CD4-positive, alpha-beta T cell (primary cell): ENCODE measurements at regions not wholly inside any gene's neighbourhood (a gene's known extent, or its start where the extent isn't known, plus 50 kb on each side); places are given as distances from the start of the nearest gene placed in this dataset.
A peak's percentile ranks its signal among the peaks of the same experiment; 100 is the strongest.

Experiments used
- ATAC-seq: fragments of 200-7000 bp; cut with Tn5 transposase; one replicate; pipeline ENCODE4 v1.10.0; 2022; ENCODE audit warnings: mild to moderate bottlenecking; ENCODE audit not compliant: poor library complexity
- CTCF ChIA-PET: fragments of 350-600 bp; sonication (Branson Sonifier 250); formaldehyde crosslinking; loops from one replicate; lab custom pipeline; 2021; ENCODE audit warnings: antibody characterized with exemption, inconsistent platforms; lab: Charles Lee
- POLR2A ChIA-PET: fragments of 350-600 bp; sonication (Branson Sonifier 250); formaldehyde crosslinking; loops from one replicate; lab custom pipeline; 2021; ENCODE audit warnings: antibody characterized with exemption, inconsistent platforms; lab: Charles Lee
- DNase-seq, 14 experiments: peaks; one replicate each; pipeline ENCODE4 v3.0.0-alpha.2; 2013 to 2020; ENCODE audit warnings: mixed read lengths in 2 of 14
- H3K27ac ChIP-seq, 2 donors: one replicate each; pipeline versions ENCODE4 v1.5.1 to v1.7.0; 2013; ENCODE audit warnings: low read length in 2 of 2, low read depth in 1 of 2, mild to moderate bottlenecking in 1 of 2
- H3K27me3 ChIP-seq, 2 experiments: 1 replicate in 1 of 2; 2 replicates in 1 of 2; pipeline versions ENCODE4 v1.6.1 to v1.7.0; 2013; ENCODE audit warnings: low read length in 2 of 2, control low read depth in 1 of 2, mild to moderate bottlenecking in 1 of 2, moderate library complexity in 1 of 2; ENCODE audit not compliant: insufficient read depth in 2 of 2, control insufficient read depth in 1 of 2
- H3K36me3 ChIP-seq: one replicate; pipeline ENCODE4 v1.6.1; 2013; ENCODE audit warnings: low read length, control low read depth; ENCODE audit not compliant: insufficient read depth
- H3K4me1 ChIP-seq: one replicate; pipeline ENCODE4 v1.6.1; 2013; ENCODE audit warnings: low read length, control low read depth; ENCODE audit not compliant: insufficient read depth
- H3K4me3 ChIP-seq: one replicate; pipeline ENCODE4 v1.5.1; 2013; ENCODE audit warnings: mild to moderate bottlenecking, low read length, moderate library complexity
- H3K9me3 ChIP-seq, 2 experiments: 1 replicate in 1 of 2; 2 replicates in 1 of 2; pipeline versions ENCODE4 v1.6.1 to v1.7.0; 2013; ENCODE audit warnings: low read length in 2 of 2, mild to moderate bottlenecking in 2 of 2, control low read depth in 1 of 2, moderate library complexity in 1 of 2; ENCODE audit not compliant: control insufficient read depth in 1 of 2, insufficient read depth in 1 of 2
- H3K27ac Mint-ChIP-seq: one replicate; pipeline ENCODE4 v1.8.0; 2020; ENCODE audit warnings: mixed read lengths
- H3K27me3 Mint-ChIP-seq: one replicate; pipeline ENCODE4 v1.8.0; 2021; ENCODE audit warnings: mixed read lengths
- H3K36me3 Mint-ChIP-seq: one replicate; pipeline ENCODE4 v1.8.0; 2021; ENCODE audit warnings: low read depth, mixed read lengths
- H3K4me1 Mint-ChIP-seq: one replicate; pipeline ENCODE4 v1.8.0; 2021; ENCODE audit warnings: low read depth, mixed read lengths
- H3K4me3 Mint-ChIP-seq: one replicate; pipeline ENCODE4 v1.8.0; 2020; ENCODE audit warnings: mild to moderate bottlenecking, mixed read lengths
- H3K9me3 Mint-ChIP-seq: one replicate; pipeline ENCODE4 v1.8.0; 2020; ENCODE audit warnings: mixed read lengths
- intact Hi-C, 2 experiments: fragments of 100-400 bp; cut with DNase I in 1 of 2; cut with micrococcal nuclease in 1 of 2; formaldehyde crosslinking; loops; one replicate each; pipeline versions ENCODE4 v1.15.1 to v1.9.0; 2023 to 2025; cut with DNase I, micrococcal nuclease
- TF ChIP-seq, protein P1 (sequence below): fragments of 200-600 bp; IDR thresholded peaks from one replicate; pipeline ENCODE4 v1.8.0; 2022; ENCODE audit warnings: antibody characterized with exemption, mild to moderate bottlenecking

DNA sequence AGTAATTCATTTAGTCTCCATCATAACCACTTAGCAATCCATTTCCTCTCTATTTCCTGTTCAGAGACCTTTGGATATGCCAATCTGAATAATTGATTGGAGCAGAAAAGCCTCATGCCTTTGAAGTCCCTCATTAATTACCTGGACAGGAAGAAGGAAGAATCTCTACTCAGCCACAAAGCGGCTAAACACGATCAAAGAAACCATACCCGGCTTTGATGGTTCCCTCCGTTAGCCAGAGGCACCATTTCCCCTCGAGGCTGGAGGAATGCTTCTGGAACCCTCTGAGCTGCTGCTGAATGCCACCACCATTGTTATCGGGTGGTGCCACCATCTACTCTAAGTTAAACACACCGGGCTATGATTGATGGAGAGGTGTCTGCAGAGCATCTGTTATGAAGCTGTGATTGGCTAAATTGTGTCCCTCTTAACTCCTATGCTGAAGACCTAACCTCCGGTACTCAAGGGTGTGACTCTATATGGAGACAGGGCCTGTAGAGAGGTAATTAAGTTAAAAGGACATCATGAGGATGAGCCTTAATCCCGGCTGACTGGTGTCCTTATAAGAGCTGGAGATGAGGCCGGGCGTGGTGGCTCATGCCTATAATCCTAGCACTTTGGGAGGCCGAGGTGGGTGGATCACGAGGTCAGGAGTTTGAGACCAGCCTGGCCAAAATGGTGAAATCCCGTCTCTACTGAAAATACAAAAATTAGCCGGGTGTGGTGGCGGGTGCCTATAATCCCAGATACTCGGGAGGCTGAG lies 168.6 kb downstream of the CTTN start:
- no peaks in the 10 kb centered on the region for H3K36me3 Mint-ChIP-seq
- H3K9me3 Mint-ChIP-seq, result no peaks in the 10 kb centered on the region
- POLR2A ChIA-PET, result no interaction called here
- H3K27ac Mint-ChIP-seq, result no peak overlapping the region
- Histone ChIP-seq H3K36me3 (no peaks in the 10 kb centered on the region), H3K9me3 (no peaks in the 10 kb centered on the region), H3K27me3 (peaks cover 10 to 23% of the 10 kb centered on the region in 2 experiments), H3K4me3 (no peak overlapping the region), H3K4me1 (peaks cover 4% of the 10 kb centered on the region), H3K27ac (no peak overlapping the region)
- TF ChIP-seq, protein P1, sequence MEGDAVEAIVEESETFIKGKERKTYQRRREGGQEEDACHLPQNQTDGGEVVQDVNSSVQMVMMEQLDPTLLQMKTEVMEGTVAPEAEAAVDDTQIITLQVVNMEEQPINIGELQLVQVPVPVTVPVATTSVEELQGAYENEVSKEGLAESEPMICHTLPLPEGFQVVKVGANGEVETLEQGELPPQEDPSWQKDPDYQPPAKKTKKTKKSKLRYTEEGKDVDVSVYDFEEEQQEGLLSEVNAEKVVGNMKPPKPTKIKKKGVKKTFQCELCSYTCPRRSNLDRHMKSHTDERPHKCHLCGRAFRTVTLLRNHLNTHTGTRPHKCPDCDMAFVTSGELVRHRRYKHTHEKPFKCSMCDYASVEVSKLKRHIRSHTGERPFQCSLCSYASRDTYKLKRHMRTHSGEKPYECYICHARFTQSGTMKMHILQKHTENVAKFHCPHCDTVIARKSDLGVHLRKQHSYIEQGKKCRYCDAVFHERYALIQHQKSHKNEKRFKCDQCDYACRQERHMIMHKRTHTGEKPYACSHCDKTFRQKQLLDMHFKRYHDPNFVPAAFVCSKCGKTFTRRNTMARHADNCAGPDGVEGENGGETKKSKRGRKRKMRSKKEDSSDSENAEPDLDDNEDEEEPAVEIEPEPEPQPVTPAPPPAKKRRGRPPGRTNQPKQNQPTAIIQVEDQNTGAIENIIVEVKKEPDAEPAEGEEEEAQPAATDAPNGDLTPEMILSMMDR, result no peak
- ATAC-seq, result no peak
- no peaks in the 10 kb centered on the region for H3K4me1 Mint-ChIP-seq
- H3K27me3 Mint-ChIP-seq, result peaks cover 49% of the 10 kb centered on the region
- CTCF ChIA-PET, result no interaction called here
- DNase-seq, result no peak
- intact Hi-C loops, result no loop called here
- H3K4me3 Mint-ChIP-seq, result no peak overlapping the region

DNA sequence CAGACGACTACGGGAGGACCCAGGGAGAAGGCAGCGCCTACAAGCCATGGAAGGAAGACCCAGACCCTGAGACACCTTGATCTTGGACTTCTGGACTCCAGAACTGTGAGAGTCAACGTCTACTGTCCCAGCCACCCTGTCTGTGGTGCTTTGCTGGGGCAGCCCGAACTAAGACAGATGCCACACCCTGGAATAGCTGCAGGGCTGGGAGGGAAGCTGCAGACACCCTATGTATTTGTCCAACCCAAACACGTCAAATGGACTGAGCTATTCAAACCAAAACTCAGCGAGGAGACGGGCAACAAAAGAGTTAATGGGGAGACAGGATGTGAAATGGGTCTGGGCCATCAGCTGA lies 169.3 kb downstream of the CTTN start:
- Mint-ChIP-seq H3K4me3 (no peak overlapping the region), H3K36me3 (no peaks in the 10 kb centered on the region), H3K9me3 (no peaks in the 10 kb centered on the region), H3K27me3 (peaks cover 49% of the 10 kb centered on the region), H3K4me1 (no peaks in the 10 kb centered on the region), H3K27ac (no peak overlapping the region)
- Histone ChIP-seq H3K9me3 (no peaks in the 10 kb centered on the region), H3K27me3 (peaks cover 10 to 23% of the 10 kb centered on the region in 2 experiments), H3K4me3 (no peak overlapping the region), H3K4me1 (peaks cover 4% of the 10 kb centered on the region), H3K36me3 (no peaks in the 10 kb centered on the region), H3K27ac (no peak overlapping the region)
- intact Hi-C loops, result no loop called here
- CTCF ChIA-PET, result no interaction called here
- TF ChIP-seq, protein P1, result no peak
- ATAC-seq (no peak), DNase-seq (no peak)
- POLR2A ChIA-PET, result no interaction called here

DNA sequence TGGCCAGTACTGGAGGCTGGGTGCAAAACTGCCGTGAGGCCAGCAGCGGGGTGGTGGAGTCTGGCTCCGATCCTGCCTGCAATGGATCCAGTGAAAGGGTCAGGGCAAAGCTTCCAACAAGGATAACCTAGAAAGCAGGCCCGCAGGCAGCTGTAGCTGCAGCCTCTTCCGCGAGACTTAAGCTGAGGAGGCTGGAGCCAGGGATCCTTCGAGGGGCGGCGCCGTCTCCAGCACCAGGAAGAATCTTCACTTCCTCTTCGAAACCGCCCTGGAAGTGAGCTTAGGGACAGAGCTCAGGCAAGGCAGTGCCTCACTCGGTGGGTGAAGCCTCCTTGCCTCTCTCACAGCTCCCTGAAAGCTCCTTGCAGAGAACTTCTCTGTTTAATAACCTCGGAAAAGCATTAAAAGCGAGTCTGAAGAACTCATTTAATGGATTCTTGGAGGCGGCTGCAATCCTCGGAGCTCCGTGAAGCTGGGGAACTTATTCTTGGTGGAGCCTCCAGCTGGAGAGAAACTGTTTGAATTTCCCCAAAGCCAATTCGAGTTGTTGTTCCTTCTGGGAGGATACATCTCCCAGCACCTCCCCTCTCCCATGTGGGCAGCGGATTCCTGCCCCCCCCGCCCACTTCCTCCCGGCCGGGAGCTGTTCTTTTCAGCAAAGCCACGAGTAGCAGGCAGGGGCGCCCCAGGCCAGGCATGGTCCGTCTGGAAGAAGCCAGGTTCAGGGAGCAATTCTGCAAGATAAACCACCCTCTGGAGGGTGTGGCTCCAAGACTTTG lies 169.9 kb downstream of the CTTN start:
- TF ChIP-seq, protein P1, result no peak
- H3K9me3 ChIP-seq, result no peaks in the 10 kb centered on the region
- H3K27ac ChIP-seq, result no peak overlapping the region
- H3K36me3 Mint-ChIP-seq, result no peaks in the 10 kb centered on the region
- intact Hi-C loops, result no loop called here
- peaks cover 49% of the 10 kb centered on the region for H3K27me3 Mint-ChIP-seq
- ATAC-seq (no peak), DNase-seq (peak in 1 of 14 experiments; percentile 5)
- peaks cover 4% of the 10 kb centered on the region for H3K4me1 ChIP-seq
- no peaks in the 10 kb centered on the region for H3K9me3 Mint-ChIP-seq
- POLR2A ChIA-PET, result no interaction called here
- H3K27ac Mint-ChIP-seq, result no peak overlapping the region
- peaks cover 10 to 23% of the 10 kb centered on the region in 2 experiments for H3K27me3 ChIP-seq
- CTCF ChIA-PET, result no interaction called here
- H3K4me3 Mint-ChIP-seq, result no peak overlapping the region
- no peaks in the 10 kb centered on the region for H3K36me3 ChIP-seq
- H3K4me1 Mint-ChIP-seq, result no peaks in the 10 kb centered on the region
- H3K4me3 ChIP-seq, result no peak overlapping the region
